Ovary (tissue), 3 donors: ENCODE measurements at regions not wholly inside any gene's neighbourhood (a gene's known extent, or its start where the extent isn't known, plus 50 kb on each side); places are given as distances from the start of the nearest gene placed in this dataset.

Experiments
- CTCF ChIP-seq, 3 donors: fragments of 450-650 bp in 2 of 3; fragments of 200-600 bp in 1 of 3; IDR thresholded peaks; one replicate each; pipeline versions ENCODE4 v1.5.1 to v1.8.0; 2016 to 2022; ENCODE audit warnings: antibody characterized with exemption in 3 of 3, mild to moderate bottlenecking in 1 of 3
- EP300 ChIP-seq: sonication (generic); formaldehyde crosslinking; IDR thresholded peaks from one replicate; pipeline ENCODE4 v1.6.1; 2017; ENCODE audit warnings: antibody characterized with exemption
- POLR2A ChIP-seq: fragments of 450-650 bp; IDR thresholded peaks from one replicate; pipeline ENCODE4 v1.6.1; 2017; ENCODE audit warnings: antibody characterized with exemption, mild to moderate bottlenecking, moderate library complexity
- donor health status: DM: no; HTN: no; CAD: no.

DNA sequence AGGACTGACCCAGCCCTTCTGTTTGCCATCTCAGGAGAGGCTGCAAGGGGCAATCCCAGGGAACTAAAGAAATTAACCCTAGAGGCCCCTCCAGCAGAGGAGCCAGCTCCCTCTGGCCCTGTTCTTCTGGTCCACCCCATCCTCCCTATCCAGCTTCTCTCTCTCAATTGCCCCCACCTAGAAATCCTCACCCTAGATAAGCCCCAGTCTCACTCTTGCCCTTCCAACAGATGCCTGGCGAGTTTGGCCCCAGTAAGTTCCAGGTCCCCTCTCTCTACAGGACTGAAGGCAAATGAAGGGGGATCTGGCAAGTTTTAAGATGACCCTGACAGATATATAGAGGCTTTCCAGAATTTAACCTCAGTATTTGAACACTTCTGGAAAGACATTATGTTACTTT lies 134.0 kb downstream of the THBS2 start:
- TF ChIP-seq CTCF (IDR thresholded peaks at IDR 0.05) (no peak), EP300 (no peak), POLR2A (no peak)
